ENCODE measurements at regions not wholly inside any gene's neighbourhood (a gene's known extent, or its start where the extent isn't known, plus 50 kb on each side); places are given as distances from the start of the nearest gene placed in this dataset.

DNA sequence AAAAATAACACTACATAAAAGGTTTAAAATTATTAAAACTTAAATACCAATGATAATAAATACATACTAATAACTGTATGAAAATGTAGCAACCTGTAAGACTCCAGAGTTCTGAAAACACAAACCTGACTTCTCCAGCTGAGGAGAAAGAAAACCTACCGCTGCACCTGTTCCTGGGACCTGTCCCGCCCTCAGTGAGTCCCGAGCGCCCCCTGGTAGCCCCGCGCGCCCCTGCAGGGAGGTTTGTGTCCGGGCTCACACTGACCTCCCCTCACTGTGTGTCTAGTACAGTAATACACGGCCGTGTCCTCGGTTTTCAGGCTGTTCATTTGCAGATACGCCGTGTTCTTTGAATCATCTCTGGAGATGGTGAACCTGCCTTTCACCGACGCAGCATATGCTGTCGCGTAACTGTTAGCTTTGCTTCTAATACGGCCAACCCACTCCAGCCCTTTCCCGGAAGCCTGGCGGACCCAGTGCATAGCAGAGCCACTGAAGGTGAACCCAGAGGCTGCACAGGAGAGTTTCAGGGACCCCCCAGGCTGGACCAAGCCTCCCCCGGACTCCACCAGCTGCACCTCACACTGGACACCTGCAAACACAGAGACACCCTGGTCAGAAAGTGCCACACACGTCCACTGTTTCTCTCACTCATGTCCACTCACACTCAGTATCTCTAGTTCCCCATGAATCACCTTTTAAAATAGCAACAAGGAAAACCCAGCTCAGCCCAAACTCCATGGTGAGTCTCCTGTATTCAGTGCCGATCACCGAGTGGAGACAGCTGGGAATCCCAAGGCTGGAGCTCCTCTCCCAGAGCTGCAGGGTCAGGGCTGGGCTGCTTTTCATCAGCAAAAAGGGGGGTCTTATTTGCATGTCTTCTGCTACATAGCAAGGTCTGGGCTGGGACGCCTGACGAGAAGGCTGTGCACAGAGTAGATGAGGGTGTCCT, 1276.3 kb downstream of the TMEM121 start:
- Histone ChIP-seq H3K4me2 (ENCODE audit: insufficient read depth, low read length) (no peak overlapping the region), H3K4me1 (ENCODE audit: control insufficient read depth, extremely low read depth, insufficient read depth, low read length) (no peaks in the 10 kb centered on the region), H3K36me3 (ENCODE audit: control insufficient read depth in 2 of 2, extremely low read depth in 1 of 2, insufficient read depth in 2 of 2, low read length in 2 of 2) (no peaks in the 10 kb centered on the region), H3K27me3 (ENCODE audit: control insufficient read depth in 2 of 2, insufficient read depth in 2 of 2, low read length in 2 of 2) (no peaks in the 10 kb centered on the region), H3K9me1 (replicated peaks; ENCODE audit: control insufficient read depth, extremely low read depth, insufficient read depth, low read length) (no peaks in the 10 kb centered on the region), H3K4me3 (replicated peaks in 1 of 3; ENCODE audit: insufficient read depth in 1 of 3, low read depth in 1 of 3, low read length in 3 of 3) (no peak overlapping the region), H2AFZ (ENCODE audit: low read depth, low read length) (no peak overlapping the region), H3K9ac (replicated peaks; ENCODE audit: extremely low read depth, insufficient read depth, low read length) (no peak overlapping the region), H3K79me2 (ENCODE audit: control insufficient read depth, insufficient read depth, low read length) (no peaks in the 10 kb centered on the region), H3K9me3 (replicated peaks; ENCODE audit: control insufficient read depth, insufficient read depth, low read length) (peaks cover 5% of the 10 kb centered on the region), H3K27ac (ENCODE audit: insufficient read depth, low read depth, low read length) (no peak overlapping the region), H4K20me1 (replicated peaks; ENCODE audit: control insufficient read depth, extremely low read depth, insufficient read depth, low read length) (no peaks in the 10 kb centered on the region)
- DNase-seq (ENCODE audit: low read depth, low spot score): no peak
- no peak for TF ChIP-seq MYC (IDR thresholded peaks at IDR 0.05; ENCODE audit: low read depth, low read length)
- no peak for TF ChIP-seq FOS (IDR thresholded peaks at IDR 0.05; ENCODE audit: borderline replicate concordance, insufficient read depth, low read length)
- TF ChIP-seq POLR2AphosphoS5 (IDR thresholded peaks at IDR 0.05; ENCODE audit: insufficient read depth, low read depth, low read length): no peak
- TF ChIP-seq, protein P1, sequence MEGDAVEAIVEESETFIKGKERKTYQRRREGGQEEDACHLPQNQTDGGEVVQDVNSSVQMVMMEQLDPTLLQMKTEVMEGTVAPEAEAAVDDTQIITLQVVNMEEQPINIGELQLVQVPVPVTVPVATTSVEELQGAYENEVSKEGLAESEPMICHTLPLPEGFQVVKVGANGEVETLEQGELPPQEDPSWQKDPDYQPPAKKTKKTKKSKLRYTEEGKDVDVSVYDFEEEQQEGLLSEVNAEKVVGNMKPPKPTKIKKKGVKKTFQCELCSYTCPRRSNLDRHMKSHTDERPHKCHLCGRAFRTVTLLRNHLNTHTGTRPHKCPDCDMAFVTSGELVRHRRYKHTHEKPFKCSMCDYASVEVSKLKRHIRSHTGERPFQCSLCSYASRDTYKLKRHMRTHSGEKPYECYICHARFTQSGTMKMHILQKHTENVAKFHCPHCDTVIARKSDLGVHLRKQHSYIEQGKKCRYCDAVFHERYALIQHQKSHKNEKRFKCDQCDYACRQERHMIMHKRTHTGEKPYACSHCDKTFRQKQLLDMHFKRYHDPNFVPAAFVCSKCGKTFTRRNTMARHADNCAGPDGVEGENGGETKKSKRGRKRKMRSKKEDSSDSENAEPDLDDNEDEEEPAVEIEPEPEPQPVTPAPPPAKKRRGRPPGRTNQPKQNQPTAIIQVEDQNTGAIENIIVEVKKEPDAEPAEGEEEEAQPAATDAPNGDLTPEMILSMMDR (IDR thresholded peaks at IDR 0.05; ENCODE audit: extremely low read depth in 1 of 2, insufficient read depth in 1 of 2, low read depth in 1 of 2, low read length in 2 of 2): no peak
- no peak for TF ChIP-seq POLR2A (IDR thresholded peaks at IDR 0.05; ENCODE audit: low read depth, low read length)
- no peak for TF ChIP-seq GATA2 (IDR thresholded peaks at IDR 0.05; ENCODE audit: insufficient read depth, insufficient read length, low read depth, low read length)
- no peak for TF ChIP-seq MAX (IDR thresholded peaks at IDR 0.05; ENCODE audit: insufficient read depth, insufficient read length)
- no peak for TF ChIP-seq JUN (IDR thresholded peaks at IDR 0.05; ENCODE audit: borderline replicate concordance, insufficient read depth, insufficient read length, low read depth)
- no peak for TF ChIP-seq EZH2 (IDR thresholded peaks at IDR 0.05; ENCODE audit: borderline replicate concordance, low read depth, low read length, severe bottlenecking)
- no peak for FAIRE-seq
- ChIA-PET POLR2A (no interaction called here), CTCF (no interaction called here)
- dilution Hi-C loops (cut with MboI; ENCODE audit: extremely low pct_ligation_motif_present, low sequenced_read_pairs): no loop called here
- intact Hi-C loops (cut with micrococcal nuclease): no loop called here
- BruUV-seq (replicated peaks): no TSS peak

Measured in endothelial cell of umbilical vein (primary cell).